Lower leg skin (tissue), 4 donors: ENCODE measurements at regions not wholly inside any gene's neighbourhood (a gene's known extent, or its start where the extent isn't known, plus 50 kb on each side); places are given as distances from the start of the nearest gene placed in this dataset.

Experiments used
- DNase-seq, 2 donors: peaks; one replicate each; pipeline ENCODE4 v3.0.0-alpha.2; 2019; ENCODE audit warnings: low spot score in 2 of 2
- H3K4me3 ChIP-seq: fragments of 200-600 bp; sonication (generic); 2 replicates; pipeline ENCODE4 v1.5.1; 2017; ENCODE audit warnings: mild to moderate bottlenecking, low read depth; ENCODE audit not compliant: poor library complexity, severe bottlenecking
- POLR2A ChIP-seq, 2 donors: fragments of 450-650 bp; IDR thresholded peaks; one replicate each; pipeline ENCODE4 v1.6.1; 2016 to 2017; ENCODE audit warnings: antibody characterized with exemption in 2 of 2, mild to moderate bottlenecking in 1 of 2, moderate library complexity in 1 of 2
- WGBS, 2 donors: methylation state at CpG; one replicate each; pipeline ENCODE4 v1.1.5; 2018; 5-methylcytosine and 5-hydroxymethylcytosine counted together
- intact Hi-C: fragments of 100-400 bp; cut with DNase I; formaldehyde crosslinking; loops from one replicate; pipeline ENCODE4 v1.15.0; 2023; ENCODE audit warnings: low total_unique reads
- TF ChIP-seq, protein P1 (sequence below), 3 donors: fragments of 450-650 bp; IDR thresholded peaks; one replicate each; pipeline ENCODE4 v1.5.1; 2016; ENCODE audit warnings: antibody characterized with exemption in 3 of 3, mild to moderate bottlenecking in 3 of 3, moderate library complexity in 2 of 3

DNA sequence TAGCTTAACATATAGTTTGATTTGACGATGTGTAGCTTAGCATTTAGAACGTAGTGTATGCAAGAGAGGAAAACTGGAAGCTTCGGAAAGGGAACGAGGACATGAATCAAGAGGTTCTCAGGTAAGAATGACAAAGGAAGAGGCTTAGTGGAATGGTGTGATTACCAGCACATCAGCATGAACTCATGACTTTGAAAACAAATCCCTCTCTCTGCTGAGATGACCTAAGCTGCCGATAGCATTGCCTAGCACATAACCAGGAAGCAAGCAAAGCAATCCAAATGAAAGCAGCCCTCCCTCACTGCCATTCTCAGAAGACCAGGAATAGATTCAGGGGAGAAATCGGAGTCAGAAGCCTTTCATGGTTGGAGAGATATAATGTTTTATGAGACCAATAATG lies 51.3 kb upstream of the CCL1 start:
- no peak for DNase-seq
- 41 to 53% methylated on average over 6 of the region's 6 CpGs for WGBS, 2 donors
- intact Hi-C loops: no loop called here
- no peak overlapping the region for H3K4me3 ChIP-seq
- no peak for TF ChIP-seq POLR2A (IDR thresholded peaks at IDR 0.05)
- TF ChIP-seq, protein P1, sequence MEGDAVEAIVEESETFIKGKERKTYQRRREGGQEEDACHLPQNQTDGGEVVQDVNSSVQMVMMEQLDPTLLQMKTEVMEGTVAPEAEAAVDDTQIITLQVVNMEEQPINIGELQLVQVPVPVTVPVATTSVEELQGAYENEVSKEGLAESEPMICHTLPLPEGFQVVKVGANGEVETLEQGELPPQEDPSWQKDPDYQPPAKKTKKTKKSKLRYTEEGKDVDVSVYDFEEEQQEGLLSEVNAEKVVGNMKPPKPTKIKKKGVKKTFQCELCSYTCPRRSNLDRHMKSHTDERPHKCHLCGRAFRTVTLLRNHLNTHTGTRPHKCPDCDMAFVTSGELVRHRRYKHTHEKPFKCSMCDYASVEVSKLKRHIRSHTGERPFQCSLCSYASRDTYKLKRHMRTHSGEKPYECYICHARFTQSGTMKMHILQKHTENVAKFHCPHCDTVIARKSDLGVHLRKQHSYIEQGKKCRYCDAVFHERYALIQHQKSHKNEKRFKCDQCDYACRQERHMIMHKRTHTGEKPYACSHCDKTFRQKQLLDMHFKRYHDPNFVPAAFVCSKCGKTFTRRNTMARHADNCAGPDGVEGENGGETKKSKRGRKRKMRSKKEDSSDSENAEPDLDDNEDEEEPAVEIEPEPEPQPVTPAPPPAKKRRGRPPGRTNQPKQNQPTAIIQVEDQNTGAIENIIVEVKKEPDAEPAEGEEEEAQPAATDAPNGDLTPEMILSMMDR (IDR thresholded peaks at IDR 0.05): no peak

DNA sequence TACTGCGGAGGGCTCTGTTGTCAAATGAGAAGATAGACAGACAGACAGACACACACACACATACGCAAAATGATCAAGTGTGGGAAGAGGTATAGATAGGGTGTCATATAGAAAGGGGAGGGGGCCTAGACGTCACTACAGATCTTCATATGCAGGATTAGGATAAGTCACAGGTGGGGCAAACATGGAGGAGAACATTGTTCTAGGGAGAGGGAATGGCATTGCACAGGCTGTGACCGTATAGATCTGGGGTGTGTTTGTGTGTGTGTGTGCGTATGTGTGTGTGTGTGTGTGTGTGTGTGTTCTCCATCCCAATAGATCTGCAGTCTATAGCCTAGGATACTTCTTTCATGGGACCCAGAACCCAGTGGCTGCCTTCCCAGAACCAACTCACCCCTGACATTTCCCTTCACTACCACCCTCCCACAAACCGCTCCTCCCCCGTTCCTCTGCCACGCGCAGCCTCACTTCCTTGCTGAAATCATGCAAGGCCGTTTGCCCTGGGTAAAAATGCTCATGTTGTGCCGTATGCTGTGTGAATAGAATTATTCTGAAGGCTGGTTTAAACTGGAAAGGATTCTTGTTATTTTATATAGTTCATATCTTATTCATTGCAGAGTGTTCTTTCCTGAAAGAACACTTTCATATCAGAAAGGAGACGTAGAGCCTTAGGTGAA lies 50.5 kb upstream of the CCL1 start:
- intact Hi-C loops: no loop called here
- 51 to 56% methylated on average over 12 of the region's 12 CpGs for WGBS, 2 donors
- no peak for DNase-seq
- TF ChIP-seq POLR2A (IDR thresholded peaks at IDR 0.05): no peak
- TF ChIP-seq, protein P1 (IDR thresholded peaks at IDR 0.05): no peak
- H3K4me3 ChIP-seq: no peak overlapping the region

DNA sequence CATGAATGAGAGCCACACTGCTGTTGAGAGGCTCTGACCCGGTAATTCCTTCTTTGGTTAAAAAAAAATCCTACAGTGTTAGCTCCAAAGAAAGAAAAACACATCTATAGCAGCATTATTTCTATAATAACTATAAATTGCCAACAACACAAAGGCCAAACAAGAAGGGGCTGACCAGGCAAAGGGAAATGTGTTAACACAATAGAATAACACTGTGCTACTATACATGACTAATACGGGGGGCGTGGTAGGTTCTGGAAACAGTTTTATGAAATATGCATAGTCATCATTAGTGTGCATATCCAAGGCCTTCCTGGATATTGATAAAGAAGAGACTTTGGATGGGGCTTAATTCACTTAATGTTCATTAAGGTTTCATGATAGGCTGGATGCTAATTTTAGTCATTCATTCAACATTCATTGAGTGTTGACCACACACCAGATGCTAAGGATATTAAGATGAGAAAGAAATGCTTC lies 50.0 kb upstream of the CCL1 start:
- 68 to 69% methylated on average over 3 of the region's 3 CpGs for WGBS, 2 donors
- TF ChIP-seq, protein P1 (IDR thresholded peaks at IDR 0.05): no peak
- TF ChIP-seq POLR2A (IDR thresholded peaks at IDR 0.05): no peak
- DNase-seq: no peak
- no peak overlapping the region for H3K4me3 ChIP-seq
- intact Hi-C loops: no loop called here
